ENCODE measurements at regions not wholly inside any gene's neighbourhood (a gene's known extent, or its start where the extent isn't known, plus 50 kb on each side); places are given as distances from the start of the nearest gene placed in this dataset.

- no peak for TF ChIP-seq CTCF (conservative IDR thresholded peaks at IDR 0.05 in 1 of 2, IDR thresholded peaks at IDR 0.05 in 1 of 2; ENCODE audit: extremely low read depth in 1 of 2, insufficient read depth in 1 of 2, low read depth in 1 of 2, low read length in 2 of 2)
- TF ChIP-seq EZH2 (IDR thresholded peaks at IDR 0.05; ENCODE audit: borderline replicate concordance, low read length) = no peak
Measured at GRCh38 chr4:111994392-111994791, 150.9 kb upstream of the FAM241A start.

All from mammary epithelial cell (primary cell).